Hematopoietic multipotent progenitor cell treated with erythropoietin and hydrocortisone succinate and interleukin-3 and kit ligand, for 8 days (in vitro differentiated cells): ENCODE measurements at regions not wholly inside any gene's neighbourhood (a gene's known extent, or its start where the extent isn't known, plus 50 kb on each side); places are given as distances from the start of the nearest gene placed in this dataset.

Source experiments
- DNase-seq: peaks from one replicate; pipeline ENCODE4 v3.0.0-alpha.2; 2015

DNA sequence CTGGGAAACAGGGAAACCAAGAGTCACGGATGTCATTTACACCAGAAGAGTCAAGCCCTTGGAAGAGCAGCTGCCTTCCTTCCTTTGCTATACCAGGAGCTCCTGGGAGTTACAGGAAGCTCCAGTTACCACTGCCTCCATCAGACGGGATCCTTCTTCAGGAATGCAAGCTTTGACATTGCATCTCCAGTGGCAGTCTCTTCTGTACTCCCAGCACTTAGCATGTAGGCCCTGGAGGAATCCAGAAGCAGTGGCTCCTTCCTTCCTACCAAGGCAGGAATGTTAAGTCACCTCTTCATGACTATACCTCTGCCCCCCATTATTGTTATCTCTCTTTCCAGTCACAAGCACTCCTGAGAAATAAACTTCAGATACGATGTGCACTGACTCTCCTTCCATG lies 836.0 kb downstream of the MAFB start:
- no peak for DNase-seq

DNA sequence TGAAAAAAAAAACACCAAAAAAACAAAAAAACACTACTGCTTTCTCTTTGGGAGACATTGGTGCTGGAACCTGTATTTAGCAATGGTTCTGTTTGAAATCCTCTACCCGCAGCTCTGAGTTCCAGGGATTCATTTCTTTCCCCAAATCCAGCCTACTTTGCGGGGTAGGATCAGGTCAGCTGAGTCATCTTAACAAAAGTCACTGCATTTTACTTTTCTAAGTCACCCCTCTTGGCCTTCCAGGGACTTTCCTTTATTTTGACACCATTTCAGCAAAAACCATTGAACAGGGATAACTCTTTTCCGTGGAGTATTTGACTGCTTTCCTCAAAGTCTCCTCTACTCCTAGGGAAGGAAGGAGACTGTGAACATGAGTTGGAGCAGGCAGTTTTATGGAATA lies 837.6 kb downstream of the MAFB start:
- DNase-seq = no peak

DNA sequence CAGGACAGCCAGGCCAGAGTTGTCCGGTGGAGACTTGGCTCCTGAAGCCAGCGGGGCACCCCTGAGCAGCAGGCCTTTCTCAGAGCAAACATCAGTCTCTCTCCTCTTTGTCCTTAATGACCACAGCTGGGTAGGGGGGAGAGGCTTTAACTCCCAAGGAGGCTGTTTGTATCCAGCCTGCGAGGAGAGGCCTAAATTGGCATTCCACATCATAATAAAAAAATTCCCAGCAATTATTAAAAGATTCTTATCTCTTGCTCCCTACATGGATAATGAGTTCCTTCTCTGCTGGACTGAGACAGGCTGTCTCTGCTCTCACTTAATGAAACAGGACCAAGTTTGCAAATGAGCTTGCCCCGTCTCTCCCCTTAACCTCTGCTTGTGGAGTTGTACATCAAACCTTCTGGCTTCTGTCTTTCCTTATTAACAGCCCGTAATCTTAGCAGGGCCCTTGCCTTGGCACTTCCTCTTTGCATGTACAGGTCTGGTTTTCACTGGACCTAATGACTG lies 838.2 kb downstream of the MAFB start:
- no peak for DNase-seq

DNA sequence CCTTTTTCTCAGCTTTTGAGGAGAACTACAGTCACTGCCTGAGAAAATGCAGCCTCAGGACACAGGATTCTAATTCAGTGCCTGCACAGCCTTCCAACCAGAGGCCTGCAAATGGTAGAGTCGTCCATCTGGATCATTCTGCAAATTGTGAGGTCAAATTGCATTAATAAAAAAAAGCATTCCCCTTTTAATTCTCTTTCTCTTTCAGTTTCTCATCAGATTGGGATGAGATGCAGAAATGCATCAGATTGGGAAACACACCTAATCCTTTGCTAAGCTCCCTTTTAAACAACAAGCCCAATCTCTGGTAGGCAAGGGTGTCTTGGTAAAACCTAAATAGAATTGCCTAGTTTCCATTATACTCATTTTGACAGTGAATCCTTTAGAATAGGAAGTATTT lies 838.8 kb downstream of the MAFB start:
- DNase-seq = no peak

DNA sequence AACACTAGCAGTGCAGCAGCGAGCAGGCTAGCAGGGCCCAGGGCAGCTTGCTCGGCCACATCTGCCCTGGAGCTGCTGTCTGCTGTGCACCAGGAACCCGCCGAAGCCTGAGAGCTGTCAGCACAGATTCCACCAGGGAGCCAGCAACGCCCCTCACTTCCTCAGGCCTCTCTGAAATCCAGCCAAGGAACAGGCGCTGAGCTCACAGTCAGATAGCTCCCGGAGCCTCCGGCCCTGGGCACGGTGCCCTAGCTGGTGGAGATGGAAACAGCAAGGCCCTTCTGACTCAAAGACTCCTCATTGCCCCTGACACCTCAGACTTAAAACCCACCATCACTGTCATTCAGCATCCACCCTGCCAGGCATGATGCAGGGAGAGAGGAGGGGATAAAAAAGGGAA lies 839.4 kb downstream of the MAFB start:
- no peak for DNase-seq

DNA sequence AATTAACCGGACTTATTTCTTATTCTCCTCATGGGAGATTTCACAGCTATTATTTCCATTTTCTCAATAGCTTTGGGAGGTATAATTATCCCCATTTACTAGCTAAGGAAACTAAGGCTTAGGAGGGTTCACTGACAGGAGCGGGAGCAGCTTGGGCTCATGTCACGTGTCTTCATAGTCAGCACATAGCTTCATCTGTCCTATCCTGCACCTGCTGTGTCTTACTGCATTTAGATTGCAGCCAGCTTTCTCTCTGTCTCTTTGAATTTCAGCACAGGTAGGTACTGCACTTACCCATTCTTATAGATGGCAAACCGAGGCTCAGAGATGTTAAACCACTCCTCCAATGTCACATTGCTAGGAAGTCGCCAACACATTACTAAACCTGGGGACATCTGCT lies 839.9 kb downstream of the MAFB start:
- no peak for DNase-seq

DNA sequence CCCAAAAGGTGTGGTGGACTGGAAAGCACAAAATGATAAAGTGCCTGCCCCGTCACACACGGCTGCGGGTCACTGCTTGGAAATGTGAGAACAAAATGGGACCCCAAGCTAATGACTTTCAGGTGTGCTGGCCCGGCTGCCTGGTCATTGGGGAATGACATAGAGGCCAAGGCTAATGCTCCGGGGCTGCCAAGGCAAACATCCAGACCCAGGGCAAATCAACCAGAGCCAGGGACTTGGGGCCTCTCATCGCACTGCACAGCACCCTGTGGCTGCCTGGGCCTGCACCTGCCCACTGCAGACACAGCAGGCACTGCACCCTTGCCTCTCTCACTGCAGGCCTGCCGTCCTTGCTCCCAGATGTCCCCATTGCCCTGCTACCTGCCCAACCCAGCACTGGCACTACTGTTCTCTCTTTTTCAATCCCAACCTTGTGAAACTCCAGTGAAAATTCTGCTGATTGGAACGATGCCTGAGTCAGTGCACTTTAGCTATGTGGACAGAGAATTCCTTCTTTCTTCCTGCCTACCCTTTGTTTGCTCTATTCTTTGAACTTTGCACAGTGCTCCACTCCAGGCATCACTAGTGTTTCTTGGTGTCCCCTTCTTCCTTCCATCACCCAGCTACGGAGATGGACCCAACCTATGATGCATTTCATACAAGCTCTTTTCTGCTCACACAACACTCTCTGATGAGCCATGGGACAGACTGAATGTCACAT lies 849.5 kb downstream of the MAFB start:
- DNase-seq = no peak

DNA sequence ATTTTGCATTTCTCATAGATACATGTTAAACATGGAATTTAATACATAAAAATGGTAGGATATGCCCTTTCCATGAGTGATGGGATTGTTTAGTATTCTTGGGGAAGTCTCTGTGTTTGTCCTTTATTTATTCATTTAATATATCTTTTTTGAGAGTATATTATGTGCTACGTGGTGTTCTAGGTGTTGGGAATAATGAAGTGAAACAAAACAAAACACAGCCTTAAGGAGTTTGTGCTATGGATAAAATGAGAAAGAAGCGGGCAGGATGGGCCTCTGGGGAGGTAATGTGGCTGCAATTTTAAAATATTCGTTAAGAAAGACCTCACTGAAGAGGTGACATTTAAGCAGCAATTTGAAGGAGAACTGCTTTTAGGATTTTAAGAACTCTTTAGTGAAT lies 851.5 kb downstream of the MAFB start:
- no peak for DNase-seq

- no peak for DNase-seq
Observed at GRCh38 chr20:39835130-39835842, 853.8 kb downstream of the MAFB start.

GRCh38 chr20:39830903-39831302 lies 858.1 kb downstream of the MAFB start:
- DNase-seq = no peak

DNA sequence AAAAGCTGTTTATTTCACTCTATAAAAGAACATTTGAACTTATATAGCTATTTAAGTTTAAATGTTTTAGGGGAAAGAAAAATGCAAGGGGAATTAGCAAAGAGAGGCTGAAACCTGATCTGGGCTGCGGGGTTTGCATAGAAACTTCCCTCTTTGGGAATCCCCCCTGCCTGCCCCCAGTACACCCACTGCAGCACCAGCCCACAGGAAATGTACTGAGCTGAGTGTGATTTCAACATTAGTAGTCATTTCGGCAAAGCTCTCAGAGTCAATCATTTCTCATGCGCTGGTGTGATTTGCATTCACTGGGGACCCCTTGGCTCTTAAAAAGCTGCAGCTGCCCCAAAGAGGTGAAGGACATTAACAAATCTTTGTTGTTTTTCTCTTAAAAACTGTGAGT lies 859.4 kb downstream of the MAFB start:
- no peak for DNase-seq

DNA sequence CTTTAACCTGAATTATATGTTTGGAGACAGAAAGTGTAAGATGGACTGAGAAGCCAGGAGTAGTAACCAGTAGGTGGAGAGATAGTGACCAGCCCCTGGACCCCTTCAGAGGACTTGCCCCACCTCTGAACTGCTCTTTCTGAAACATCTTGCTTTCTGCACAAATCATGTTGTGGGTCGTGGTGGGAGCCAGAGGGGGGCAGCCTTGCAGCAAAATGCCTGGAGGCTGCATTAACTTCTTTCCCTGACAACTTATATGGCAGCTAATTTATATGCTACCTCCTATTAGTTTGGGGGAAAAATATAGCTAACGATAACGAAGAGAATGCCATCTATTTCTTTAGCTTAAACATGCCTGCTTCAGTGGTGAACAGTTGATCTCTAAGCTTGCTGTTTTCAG lies 859.8 kb downstream of the MAFB start:
- no peak for DNase-seq

DNA sequence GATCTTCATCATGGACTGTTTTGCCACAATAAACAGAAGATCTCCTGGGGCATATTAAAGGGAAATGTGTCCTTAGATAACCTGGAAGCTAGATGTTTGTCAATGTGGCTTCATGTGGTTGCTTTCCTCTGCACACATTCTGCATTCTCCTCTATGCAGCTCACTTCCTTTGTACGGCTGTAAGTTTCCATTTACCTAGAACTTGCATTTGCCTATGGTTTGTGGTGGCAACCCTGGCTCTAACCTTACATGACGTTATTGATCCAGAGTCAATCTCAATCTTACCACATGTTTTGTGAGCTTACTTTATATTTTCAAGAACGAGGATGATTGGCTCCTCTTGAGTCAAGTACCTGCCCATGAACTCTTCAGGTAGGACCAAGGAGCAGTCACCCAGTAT lies 863.1 kb downstream of the MAFB start:
- DNase-seq = no peak

DNA sequence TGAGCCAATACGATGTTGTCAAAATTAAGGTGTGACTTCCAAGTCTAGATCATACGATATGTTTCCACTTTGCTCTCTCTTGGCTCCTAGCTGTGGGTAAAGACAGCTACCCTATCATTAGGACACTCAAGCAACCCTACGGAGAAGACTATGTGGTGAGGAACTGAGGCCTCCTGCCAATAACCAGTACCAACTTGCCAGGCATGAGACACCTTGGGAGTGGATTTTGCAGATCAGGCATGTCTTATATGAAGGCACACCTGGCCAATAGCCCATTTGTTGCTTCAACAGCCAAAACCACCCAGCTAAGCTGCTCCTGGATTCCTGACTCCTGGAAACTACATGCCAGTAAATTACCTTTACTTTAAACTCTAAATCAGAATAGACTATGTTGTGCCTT lies 863.4 kb downstream of the DHX35 start:
- no peak for DNase-seq

DNA sequence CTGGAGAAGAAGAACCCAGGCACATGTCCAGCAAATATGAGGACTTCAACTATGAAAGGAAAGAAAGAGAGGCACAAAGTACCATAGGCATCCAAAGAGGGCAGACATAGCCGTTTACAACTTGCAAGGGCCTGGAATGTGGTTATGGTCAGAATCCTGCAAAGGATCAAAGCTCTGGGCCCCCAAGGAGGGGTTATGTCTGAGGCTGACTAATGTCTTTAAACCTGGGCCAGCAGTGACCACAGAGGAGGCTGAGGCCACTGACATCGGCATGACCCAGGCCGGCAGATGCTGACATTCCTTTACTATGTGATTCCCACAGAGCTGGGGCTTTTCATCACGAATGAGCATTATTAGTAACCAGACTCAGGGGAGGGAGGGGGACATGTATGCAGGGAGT lies 861.1 kb downstream of the DHX35 start:
- DNase-seq = no peak

- DNase-seq = no peak
Observed at GRCh38 chr20:39822667-39823066, 860.5 kb downstream of the DHX35 start.

- DNase-seq = no peak
Observed at GRCh38 chr20:39813190-39813829, 851.2 kb downstream of the DHX35 start.

- DNase-seq = no peak
Observed at GRCh38 chr20:39812116-39812515, 850.0 kb downstream of the DHX35 start.

DNA sequence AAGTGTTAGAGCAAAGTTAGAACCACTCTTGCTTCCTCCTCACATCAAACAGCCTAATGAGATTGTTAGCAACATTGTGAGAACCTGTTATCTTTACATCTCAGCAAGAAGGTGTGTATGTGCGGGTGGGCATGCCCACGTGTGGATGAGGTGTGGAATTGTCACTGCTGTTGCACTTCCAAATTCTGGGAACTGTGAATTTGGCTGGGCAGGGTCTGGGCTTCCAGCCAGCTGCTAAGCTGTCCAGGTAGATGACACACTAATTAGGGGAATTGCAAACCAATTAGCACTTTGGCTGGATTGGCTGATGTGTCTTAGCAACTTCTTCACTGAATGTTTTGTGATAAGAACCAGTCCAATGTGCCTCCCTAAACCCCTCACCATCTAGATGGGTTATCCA lies 848.2 kb downstream of the DHX35 start:
- no peak for DNase-seq

- DNase-seq = no peak
Observed at GRCh38 chr20:39808613-39809012, 846.5 kb downstream of the DHX35 start.

DNA sequence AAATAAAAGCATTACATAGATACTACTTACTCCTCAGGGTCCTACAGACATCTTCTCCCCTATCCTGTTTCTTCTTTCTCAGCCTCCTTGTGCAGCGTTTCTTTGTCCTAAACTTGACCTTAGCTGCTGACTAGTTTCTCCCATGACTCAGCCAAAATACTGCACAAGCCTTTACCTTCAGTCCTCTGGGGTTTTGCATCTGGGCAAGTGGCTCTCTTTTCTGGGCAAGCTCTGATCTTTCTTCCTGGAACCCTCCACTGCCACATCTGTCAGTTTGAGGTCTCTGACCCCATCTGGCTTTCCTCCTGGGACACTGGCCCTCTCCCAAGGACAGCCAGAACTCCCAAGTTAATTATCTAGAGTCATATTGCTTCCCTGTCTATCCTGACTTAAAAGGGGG lies 838.4 kb downstream of the DHX35 start:
- DNase-seq = no peak

- no peak for DNase-seq
Observed at GRCh38 chr20:39800111-39800510, 838.0 kb downstream of the DHX35 start.

DNA sequence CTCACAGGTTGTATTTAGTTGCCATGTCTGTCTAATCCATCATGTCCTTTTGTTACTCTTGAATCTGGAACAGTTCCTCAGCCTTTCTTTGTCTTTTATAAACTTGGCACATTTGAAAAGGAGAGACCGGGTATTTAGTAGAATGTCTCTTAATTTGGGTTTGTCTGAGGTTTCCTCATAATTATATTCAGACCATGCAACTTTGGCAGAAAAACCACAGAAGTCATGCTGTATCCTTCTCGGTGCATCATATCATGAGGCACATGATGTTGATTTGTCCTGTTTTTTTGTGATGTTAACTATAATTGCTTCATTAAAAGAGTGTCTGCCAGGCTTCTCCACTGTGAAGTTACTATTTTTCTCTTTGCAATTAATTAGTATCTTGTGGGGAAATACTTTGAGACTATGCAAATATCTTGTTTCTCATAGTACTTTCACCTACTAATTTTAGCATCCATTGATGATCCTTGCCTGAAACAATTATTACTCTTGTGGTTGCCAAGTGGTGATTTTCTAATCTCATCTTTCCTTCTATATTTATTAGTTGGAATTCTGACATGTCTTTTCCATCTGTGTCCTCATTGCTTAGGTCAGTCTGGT lies 837.3 kb downstream of the DHX35 start:
- no peak for DNase-seq
